ENCODE measurements at regions not wholly inside any gene's neighbourhood (a gene's known extent, or its start where the extent isn't known, plus 50 kb on each side); places are given as distances from the start of the nearest gene placed in this dataset.

DNA sequence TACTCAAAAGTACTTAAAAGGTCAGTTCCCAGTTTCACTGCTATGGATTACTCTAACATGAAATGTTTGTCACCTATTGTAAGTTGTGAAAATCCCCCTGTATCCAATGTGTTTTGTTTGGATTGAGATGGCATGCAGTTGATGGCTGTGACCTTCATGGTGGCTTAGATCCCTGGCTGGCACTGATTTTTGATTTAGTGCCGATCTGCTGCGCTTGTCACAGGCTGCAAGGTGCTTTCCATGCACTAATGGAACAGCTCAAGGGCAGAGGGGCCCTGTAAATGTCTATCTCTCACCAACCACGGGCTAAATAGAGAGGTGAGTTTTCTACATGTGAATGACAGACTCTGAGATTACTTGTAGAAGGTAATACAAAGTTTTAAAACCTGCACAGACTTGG is 69.8 kb upstream of the WDR41 start:
- H3K4me2 ChIP-seq (ENCODE audit: insufficient read depth, low read length) = no peak overlapping the region
- ATAC-seq (ENCODE audit: insufficient read depth, low read depth) = no peak

DNA sequence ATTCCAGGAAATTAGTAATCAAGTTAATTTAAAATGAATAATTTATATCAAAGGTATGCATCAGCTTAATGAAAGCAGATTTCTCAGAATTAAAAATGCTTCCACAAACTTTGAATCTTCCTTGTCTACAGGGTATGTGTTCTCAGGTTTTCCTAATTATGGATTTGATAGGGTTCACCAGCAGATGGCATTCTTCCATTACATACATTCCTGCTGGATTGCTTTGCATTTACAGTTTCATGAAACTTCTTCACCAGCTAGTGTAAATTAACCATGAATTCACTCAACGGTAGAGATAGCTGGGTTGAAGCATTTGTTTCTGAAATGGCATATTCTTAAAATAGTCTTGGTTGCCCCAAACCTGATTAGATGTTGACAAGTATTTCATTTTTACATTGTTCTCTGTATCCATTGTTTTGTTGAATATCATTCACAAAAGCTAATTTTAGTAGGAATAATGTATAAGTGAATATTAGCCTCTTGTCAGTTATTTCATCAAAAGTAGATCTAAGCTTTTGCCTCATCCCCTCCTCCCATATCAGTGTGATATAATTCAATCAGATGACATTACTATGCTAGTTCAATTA is 68.7 kb upstream of the WDR41 start:
- Histone ChIP-seq H2AFZ (ENCODE audit: low read depth, low read length) (no peak overlapping the region), H3K4me1 (ENCODE audit: insufficient read depth, low read length) (no peaks in the 10 kb centered on the region), H3K9ac (ENCODE audit: low read depth, low read length) (no peak overlapping the region), H3K27me3 (ENCODE audit: insufficient read depth, low read length, poor library complexity) (peaks cover 15% of the 10 kb centered on the region), H3K4me2 (ENCODE audit: insufficient read depth, low read length) (no peak overlapping the region), H4K20me1 (ENCODE audit: insufficient read depth, low read length) (no peaks in the 10 kb centered on the region), H3K9me3 (ENCODE audit: insufficient read depth, low read length, severe bottlenecking) (no peaks in the 10 kb centered on the region), H3K79me2 (ENCODE audit: insufficient read depth, low read length) (no peaks in the 10 kb centered on the region), H3K4me3 (ENCODE audit: low read depth in 1 of 2, low read length in 2 of 2) (no peak overlapping the region), H3K36me3 (ENCODE audit: insufficient read depth, low read length) (no peaks in the 10 kb centered on the region), H3K27ac (ENCODE audit: low read length) (no peak overlapping the region)
- TF ChIP-seq EZH2 (IDR thresholded peaks at IDR 0.05; ENCODE audit: borderline replicate concordance, low read depth, low read length, severe bottlenecking) = no peak
- TF ChIP-seq, protein P1, sequence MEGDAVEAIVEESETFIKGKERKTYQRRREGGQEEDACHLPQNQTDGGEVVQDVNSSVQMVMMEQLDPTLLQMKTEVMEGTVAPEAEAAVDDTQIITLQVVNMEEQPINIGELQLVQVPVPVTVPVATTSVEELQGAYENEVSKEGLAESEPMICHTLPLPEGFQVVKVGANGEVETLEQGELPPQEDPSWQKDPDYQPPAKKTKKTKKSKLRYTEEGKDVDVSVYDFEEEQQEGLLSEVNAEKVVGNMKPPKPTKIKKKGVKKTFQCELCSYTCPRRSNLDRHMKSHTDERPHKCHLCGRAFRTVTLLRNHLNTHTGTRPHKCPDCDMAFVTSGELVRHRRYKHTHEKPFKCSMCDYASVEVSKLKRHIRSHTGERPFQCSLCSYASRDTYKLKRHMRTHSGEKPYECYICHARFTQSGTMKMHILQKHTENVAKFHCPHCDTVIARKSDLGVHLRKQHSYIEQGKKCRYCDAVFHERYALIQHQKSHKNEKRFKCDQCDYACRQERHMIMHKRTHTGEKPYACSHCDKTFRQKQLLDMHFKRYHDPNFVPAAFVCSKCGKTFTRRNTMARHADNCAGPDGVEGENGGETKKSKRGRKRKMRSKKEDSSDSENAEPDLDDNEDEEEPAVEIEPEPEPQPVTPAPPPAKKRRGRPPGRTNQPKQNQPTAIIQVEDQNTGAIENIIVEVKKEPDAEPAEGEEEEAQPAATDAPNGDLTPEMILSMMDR (IDR thresholded peaks at IDR 0.05; ENCODE audit: borderline replicate concordance, extremely low read depth, low read length, poor library complexity, severe bottlenecking) = peak; percentile 71
- DNase-seq (no peak), ATAC-seq (ENCODE audit: insufficient read depth, low read depth) (no peak)

More for the DNA sequence above, 69.8 kb upstream of the WDR41 start:
- Histone ChIP-seq H3K4me3 (ENCODE audit: low read depth in 1 of 2, low read length in 2 of 2) (no peak overlapping the region), H3K36me3 (ENCODE audit: insufficient read depth, low read length) (no peaks in the 10 kb centered on the region), H3K79me2 (ENCODE audit: insufficient read depth, low read length) (no peaks in the 10 kb centered on the region), H3K27ac (ENCODE audit: low read length) (no peak overlapping the region), H3K9ac (ENCODE audit: low read depth, low read length) (no peak overlapping the region), H2AFZ (ENCODE audit: low read depth, low read length) (no peak overlapping the region), H4K20me1 (ENCODE audit: insufficient read depth, low read length) (no peaks in the 10 kb centered on the region), H3K27me3 (ENCODE audit: insufficient read depth, low read length, poor library complexity) (peaks cover 20% of the 10 kb centered on the region), H3K9me3 (ENCODE audit: insufficient read depth, low read length, severe bottlenecking) (no peaks in the 10 kb centered on the region), H3K4me1 (ENCODE audit: insufficient read depth, low read length) (no peaks in the 10 kb centered on the region)
- TF ChIP-seq, protein P1 (IDR thresholded peaks at IDR 0.05; ENCODE audit: borderline replicate concordance, extremely low read depth, low read length, poor library complexity, severe bottlenecking) = no peak
- TF ChIP-seq EZH2 (IDR thresholded peaks at IDR 0.05; ENCODE audit: borderline replicate concordance, low read depth, low read length, severe bottlenecking) = no peak
- DNase-seq = no peak

DNA sequence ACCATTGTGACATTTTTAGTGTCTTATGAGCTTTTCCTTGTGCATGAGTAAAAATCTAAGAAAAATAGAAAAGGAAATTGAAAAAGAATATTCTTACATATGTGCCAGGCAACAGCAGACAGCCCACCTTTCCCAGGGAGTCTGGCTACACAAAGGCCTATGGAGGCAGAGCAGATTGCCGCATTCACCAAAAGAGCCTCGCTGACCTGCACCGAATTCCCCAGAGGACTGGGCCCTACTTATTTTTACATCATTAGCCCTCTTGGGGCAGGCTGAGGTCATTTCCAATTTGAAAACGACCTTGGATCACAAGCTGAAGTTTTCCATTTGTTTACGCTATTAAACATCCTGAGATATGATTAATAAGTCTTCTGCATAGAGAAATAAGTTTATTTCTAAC is 66.2 kb upstream of the WDR41 start:
- H3K4me1 ChIP-seq (ENCODE audit: insufficient read depth, low read length) = no peaks in the 10 kb centered on the region
- H3K27ac ChIP-seq (ENCODE audit: low read length) = no peak overlapping the region
- no peaks in the 10 kb centered on the region for H3K79me2 ChIP-seq (ENCODE audit: insufficient read depth, low read length)

More for the DNA sequence above, 66.2 kb upstream of the WDR41 start:
- peaks cover 3% of the 10 kb centered on the region for H3K27me3 ChIP-seq (ENCODE audit: insufficient read depth, low read length, poor library complexity)
- ATAC-seq (ENCODE audit: insufficient read depth, low read depth) (no peak), DNase-seq (no peak)
- H3K9me3 ChIP-seq (ENCODE audit: insufficient read depth, low read length, severe bottlenecking) = no peaks in the 10 kb centered on the region
- no peaks in the 10 kb centered on the region for H4K20me1 ChIP-seq (ENCODE audit: insufficient read depth, low read length)
- no peaks in the 10 kb centered on the region for H3K36me3 ChIP-seq (ENCODE audit: insufficient read depth, low read length)
- H3K9ac ChIP-seq (ENCODE audit: low read depth, low read length) = no peak overlapping the region
- no peak overlapping the region for H2AFZ ChIP-seq (ENCODE audit: low read depth, low read length)
- no peak overlapping the region for H3K4me2 ChIP-seq (ENCODE audit: insufficient read depth, low read length)
- no peak for TF ChIP-seq EZH2 (IDR thresholded peaks at IDR 0.05; ENCODE audit: borderline replicate concordance, low read depth, low read length, severe bottlenecking)
- TF ChIP-seq, protein P1 (IDR thresholded peaks at IDR 0.05; ENCODE audit: borderline replicate concordance, extremely low read depth, low read length, poor library complexity, severe bottlenecking) = no peak
- no peak overlapping the region for H3K4me3 ChIP-seq (ENCODE audit: low read depth in 1 of 2, low read length in 2 of 2)

Measured in DND-41 (cell line).